ENCODE measurements at regions not wholly inside any gene's neighbourhood (a gene's known extent, or its start where the extent isn't known, plus 50 kb on each side); places are given as distances from the start of the nearest gene placed in this dataset.

DNA sequence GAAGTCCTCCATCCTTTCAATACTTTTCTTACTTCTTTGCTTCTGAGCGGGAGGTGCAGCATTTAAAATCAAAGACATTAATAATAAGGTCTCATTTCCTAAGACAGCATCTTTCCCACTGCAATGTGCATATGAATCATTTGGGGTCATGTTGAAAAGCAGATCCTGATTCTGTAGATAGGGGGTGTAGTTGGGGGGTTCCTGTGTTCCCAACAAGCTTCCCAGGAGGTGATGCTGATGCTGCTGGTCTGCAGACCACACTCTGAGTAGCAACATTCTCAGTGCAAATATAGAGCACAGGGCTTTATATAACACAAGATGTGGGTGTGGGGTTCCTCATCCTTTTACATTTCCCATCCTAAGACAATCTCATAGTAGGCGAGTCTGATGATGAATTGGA lies 126.5 kb upstream of the PALM2AKAP2 start:
- TF ChIP-seq, protein P1, sequence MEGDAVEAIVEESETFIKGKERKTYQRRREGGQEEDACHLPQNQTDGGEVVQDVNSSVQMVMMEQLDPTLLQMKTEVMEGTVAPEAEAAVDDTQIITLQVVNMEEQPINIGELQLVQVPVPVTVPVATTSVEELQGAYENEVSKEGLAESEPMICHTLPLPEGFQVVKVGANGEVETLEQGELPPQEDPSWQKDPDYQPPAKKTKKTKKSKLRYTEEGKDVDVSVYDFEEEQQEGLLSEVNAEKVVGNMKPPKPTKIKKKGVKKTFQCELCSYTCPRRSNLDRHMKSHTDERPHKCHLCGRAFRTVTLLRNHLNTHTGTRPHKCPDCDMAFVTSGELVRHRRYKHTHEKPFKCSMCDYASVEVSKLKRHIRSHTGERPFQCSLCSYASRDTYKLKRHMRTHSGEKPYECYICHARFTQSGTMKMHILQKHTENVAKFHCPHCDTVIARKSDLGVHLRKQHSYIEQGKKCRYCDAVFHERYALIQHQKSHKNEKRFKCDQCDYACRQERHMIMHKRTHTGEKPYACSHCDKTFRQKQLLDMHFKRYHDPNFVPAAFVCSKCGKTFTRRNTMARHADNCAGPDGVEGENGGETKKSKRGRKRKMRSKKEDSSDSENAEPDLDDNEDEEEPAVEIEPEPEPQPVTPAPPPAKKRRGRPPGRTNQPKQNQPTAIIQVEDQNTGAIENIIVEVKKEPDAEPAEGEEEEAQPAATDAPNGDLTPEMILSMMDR (IDR thresholded peaks at IDR 0.05): no peak
- TF ChIP-seq POLR2A (IDR thresholded peaks at IDR 0.05): no peak
